Neural cell (in vitro differentiated cells): ENCODE measurements at regions not wholly inside any gene's neighbourhood (a gene's known extent, or its start where the extent isn't known, plus 50 kb on each side); places are given as distances from the start of the nearest gene placed in this dataset.

ENCODE experiments used
- EP300 ChIP-seq: fragments of 450-650 bp; conservative IDR thresholded peaks from 2 replicates; pipeline ENCODE4 v1.6.1; 2014; ENCODE audit warnings: antibody characterized with exemption, mild to moderate bottlenecking, moderate library complexity; ENCODE audit not compliant: poor library complexity, severe bottlenecking
- EZH2 ChIP-seq: fragments of 200-600, 300-800 bp; shearing (Covaris generic), sonication (generic); IDR thresholded peaks from 2 replicates; pipeline ENCODE4 v1.6.1; 2014; ENCODE audit warnings: antibody characterized with exemption, low read length, borderline replicate concordance, mild to moderate bottlenecking; ENCODE audit not compliant: insufficient read depth, poor library complexity, severe bottlenecking
- MXI1 ChIP-seq: fragments of 450-650 bp; conservative IDR thresholded peaks from 2 replicates; pipeline ENCODE4 v1.6.1; 2014; ENCODE audit warnings: antibody characterized with exemption, mild to moderate bottlenecking; ENCODE audit not compliant: poor library complexity, severe bottlenecking
- POLR2AphosphoS5 ChIP-seq: IDR thresholded peaks from 2 replicates; pipeline ENCODE4 v1.6.1; 2012
- RAD21 ChIP-seq: fragments of 450-650 bp; conservative IDR thresholded peaks from 2 replicates; pipeline ENCODE4 v1.6.1; 2014; ENCODE audit warnings: antibody characterized with exemption, mild to moderate bottlenecking, moderate library complexity
- SMC3 ChIP-seq: fragments of 450-650 bp; conservative IDR thresholded peaks from 2 replicates; pipeline ENCODE4 v1.6.1; 2014; ENCODE audit warnings: antibody characterized with exemption, mild to moderate bottlenecking, moderate library complexity; ENCODE audit not compliant: poor library complexity
- TAF1 ChIP-seq: IDR thresholded peaks from 2 replicates; pipeline ENCODE4 v1.6.1; 2012; ENCODE audit warnings: low read depth
- TF ChIP-seq, protein P1 (sequence below): fragments of 450-650 bp; IDR thresholded peaks from 2 replicates; pipeline ENCODE4 v1.5.1; 2014; ENCODE audit warnings: antibody characterized with exemption, mild to moderate bottlenecking, moderate library complexity; ENCODE audit not compliant: poor library complexity, severe bottlenecking
- TF ChIP-seq, protein P2 (sequence below): IDR thresholded peaks from 2 replicates; pipeline ENCODE4 v1.6.1; 2012; ENCODE audit warnings: borderline replicate concordance

DNA sequence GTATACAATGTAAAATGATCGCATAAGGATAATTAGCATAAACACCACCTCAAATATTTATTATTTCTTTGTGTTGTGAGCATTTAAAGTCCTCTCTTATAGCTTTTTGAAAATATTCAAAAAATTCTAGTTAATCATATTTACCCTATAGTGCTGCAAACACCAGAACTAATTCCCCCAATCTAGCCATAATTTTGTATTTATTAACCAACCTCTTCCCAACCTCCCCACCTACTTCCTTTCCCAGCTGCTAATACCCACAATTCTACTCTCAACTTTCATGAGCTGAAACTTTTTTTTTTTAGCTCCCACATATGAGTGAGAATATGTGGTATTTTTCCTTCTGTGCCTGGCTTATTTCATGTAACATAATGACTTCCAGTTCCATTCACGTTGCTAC lies 317.8 kb upstream of the ATP10B start:
- TF ChIP-seq, protein P1, sequence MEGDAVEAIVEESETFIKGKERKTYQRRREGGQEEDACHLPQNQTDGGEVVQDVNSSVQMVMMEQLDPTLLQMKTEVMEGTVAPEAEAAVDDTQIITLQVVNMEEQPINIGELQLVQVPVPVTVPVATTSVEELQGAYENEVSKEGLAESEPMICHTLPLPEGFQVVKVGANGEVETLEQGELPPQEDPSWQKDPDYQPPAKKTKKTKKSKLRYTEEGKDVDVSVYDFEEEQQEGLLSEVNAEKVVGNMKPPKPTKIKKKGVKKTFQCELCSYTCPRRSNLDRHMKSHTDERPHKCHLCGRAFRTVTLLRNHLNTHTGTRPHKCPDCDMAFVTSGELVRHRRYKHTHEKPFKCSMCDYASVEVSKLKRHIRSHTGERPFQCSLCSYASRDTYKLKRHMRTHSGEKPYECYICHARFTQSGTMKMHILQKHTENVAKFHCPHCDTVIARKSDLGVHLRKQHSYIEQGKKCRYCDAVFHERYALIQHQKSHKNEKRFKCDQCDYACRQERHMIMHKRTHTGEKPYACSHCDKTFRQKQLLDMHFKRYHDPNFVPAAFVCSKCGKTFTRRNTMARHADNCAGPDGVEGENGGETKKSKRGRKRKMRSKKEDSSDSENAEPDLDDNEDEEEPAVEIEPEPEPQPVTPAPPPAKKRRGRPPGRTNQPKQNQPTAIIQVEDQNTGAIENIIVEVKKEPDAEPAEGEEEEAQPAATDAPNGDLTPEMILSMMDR = no peak
- TF ChIP-seq RAD21 (no peak), TAF1 (no peak), EZH2 (no peak), SMC3 (no peak), MXI1 (no peak), EP300 (no peak), POLR2AphosphoS5 (no peak)
- TF ChIP-seq, protein P2, sequence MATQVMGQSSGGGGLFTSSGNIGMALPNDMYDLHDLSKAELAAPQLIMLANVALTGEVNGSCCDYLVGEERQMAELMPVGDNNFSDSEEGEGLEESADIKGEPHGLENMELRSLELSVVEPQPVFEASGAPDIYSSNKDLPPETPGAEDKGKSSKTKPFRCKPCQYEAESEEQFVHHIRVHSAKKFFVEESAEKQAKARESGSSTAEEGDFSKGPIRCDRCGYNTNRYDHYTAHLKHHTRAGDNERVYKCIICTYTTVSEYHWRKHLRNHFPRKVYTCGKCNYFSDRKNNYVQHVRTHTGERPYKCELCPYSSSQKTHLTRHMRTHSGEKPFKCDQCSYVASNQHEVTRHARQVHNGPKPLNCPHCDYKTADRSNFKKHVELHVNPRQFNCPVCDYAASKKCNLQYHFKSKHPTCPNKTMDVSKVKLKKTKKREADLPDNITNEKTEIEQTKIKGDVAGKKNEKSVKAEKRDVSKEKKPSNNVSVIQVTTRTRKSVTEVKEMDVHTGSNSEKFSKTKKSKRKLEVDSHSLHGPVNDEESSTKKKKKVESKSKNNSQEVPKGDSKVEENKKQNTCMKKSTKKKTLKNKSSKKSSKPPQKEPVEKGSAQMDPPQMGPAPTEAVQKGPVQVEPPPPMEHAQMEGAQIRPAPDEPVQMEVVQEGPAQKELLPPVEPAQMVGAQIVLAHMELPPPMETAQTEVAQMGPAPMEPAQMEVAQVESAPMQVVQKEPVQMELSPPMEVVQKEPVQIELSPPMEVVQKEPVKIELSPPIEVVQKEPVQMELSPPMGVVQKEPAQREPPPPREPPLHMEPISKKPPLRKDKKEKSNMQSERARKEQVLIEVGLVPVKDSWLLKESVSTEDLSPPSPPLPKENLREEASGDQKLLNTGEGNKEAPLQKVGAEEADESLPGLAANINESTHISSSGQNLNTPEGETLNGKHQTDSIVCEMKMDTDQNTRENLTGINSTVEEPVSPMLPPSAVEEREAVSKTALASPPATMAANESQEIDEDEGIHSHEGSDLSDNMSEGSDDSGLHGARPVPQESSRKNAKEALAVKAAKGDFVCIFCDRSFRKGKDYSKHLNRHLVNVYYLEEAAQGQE = no peak
